ENCODE measurements at regions not wholly inside any gene's neighbourhood (a gene's known extent, or its start where the extent isn't known, plus 50 kb on each side); places are given as distances from the start of the nearest gene placed in this dataset.

- TF ChIP-seq POLR2A (IDR thresholded peaks at IDR 0.05) (no peak), CTCF (IDR thresholded peaks at IDR 0.05) (no peak)
Measured at GRCh38 chr1:187817782-187818181, 989.0 kb downstream of the PLA2G4A start.
